Neuronal stem cell (in vitro differentiated cells): ENCODE measurements at regions not wholly inside any gene's neighbourhood (a gene's known extent, or its start where the extent isn't known, plus 50 kb on each side); places are given as distances from the start of the nearest gene placed in this dataset.

Source experiments
- DNase-seq: peaks from one replicate; pipeline ENCODE4 v3.0.0-alpha.2; 2013; ENCODE audit warnings: low spot score
- H2AFZ ChIP-seq: one replicate; pipeline ENCODE4 v1.6.1; 2013; ENCODE audit warnings: mild to moderate bottlenecking, low read length, inconsistent platforms
- H2AK5ac ChIP-seq: 2 replicates; pipeline ENCODE4 v1.6.1; 2013; ENCODE audit warnings: low read depth, mild to moderate bottlenecking, inconsistent platforms, low read length, moderate library complexity, mixed read lengths
- H2BK120ac ChIP-seq: 2 replicates; pipeline ENCODE4 v1.6.1; 2013; ENCODE audit warnings: low read depth, mild to moderate bottlenecking, inconsistent platforms, low read length, moderate library complexity, mixed read lengths
- H2BK12ac ChIP-seq: one replicate; pipeline ENCODE4 v1.6.1; 2013; ENCODE audit warnings: low read length, inconsistent platforms
- H2BK15ac ChIP-seq: 2 replicates; pipeline ENCODE4 v1.6.1; 2013; ENCODE audit warnings: mild to moderate bottlenecking, low read length, inconsistent platforms, mixed read lengths
- H2BK5ac ChIP-seq: one replicate; pipeline ENCODE4 v1.6.1; 2013; ENCODE audit warnings: inconsistent platforms, mild to moderate bottlenecking, low read length, moderate library complexity
- H3K14ac ChIP-seq: one replicate; pipeline ENCODE4 v1.6.1; 2013; ENCODE audit warnings: low read length, inconsistent platforms
- H3K18ac ChIP-seq: 2 replicates; pipeline ENCODE4 v1.6.1; 2013; ENCODE audit warnings: low read length, inconsistent platforms
- H3K23ac ChIP-seq: 2 replicates; pipeline ENCODE4 v1.6.1; 2013; ENCODE audit warnings: low read depth, mild to moderate bottlenecking, mixed read lengths, low read length, inconsistent platforms; ENCODE audit not compliant: poor library complexity
- H3K27ac ChIP-seq: replicated peaks from 3 replicates; pipeline ENCODE4 v1.5.1; 2013; ENCODE audit warnings: low read length, inconsistent platforms
- H3K27me3 ChIP-seq, 3 experiments: 2 replicates each; pipeline ENCODE4 v1.6.1; 2013; ENCODE audit warnings: low read length in 3 of 3, mild to moderate bottlenecking in 2 of 3, inconsistent platforms in 1 of 3, low read depth in 1 of 3, mixed read lengths in 1 of 3, moderate library complexity in 1 of 3; ENCODE audit not compliant: control insufficient read depth in 3 of 3, insufficient read depth in 3 of 3
- H3K36me3 ChIP-seq, 2 donors: replicated peaks in 1 of 2; 2 replicates each; pipeline ENCODE4 v1.6.1; 2013; ENCODE audit warnings: low read length in 2 of 2; ENCODE audit not compliant: control insufficient read depth in 2 of 2, insufficient read depth in 2 of 2
- H3K4ac ChIP-seq: 2 replicates; pipeline ENCODE4 v1.6.1; 2013; ENCODE audit warnings: inconsistent platforms, mild to moderate bottlenecking, low read length, moderate library complexity
- H3K4me1 ChIP-seq, 2 donors: 1 replicate in 1 of 2; 2 replicates in 1 of 2; pipeline ENCODE4 v1.6.1; 2013; ENCODE audit warnings: low read length in 2 of 2, low read depth in 1 of 2; ENCODE audit not compliant: control insufficient read depth in 2 of 2, insufficient read depth in 1 of 2
- H3K4me2 ChIP-seq: one replicate; pipeline ENCODE4 v1.6.1; 2013; ENCODE audit warnings: mild to moderate bottlenecking, low read length, inconsistent platforms; ENCODE audit not compliant: insufficient read depth, poor library complexity, severe bottlenecking
- H3K4me3 ChIP-seq, 2 donors: 2 replicates each; pipeline ENCODE4 v1.5.1; 2013; ENCODE audit warnings: low read length in 2 of 2, mild to moderate bottlenecking in 2 of 2, inconsistent platforms in 1 of 2, moderate library complexity in 1 of 2
- H3K79me1 ChIP-seq: one replicate; pipeline ENCODE4 v1.6.1; 2013; ENCODE audit warnings: low read depth, mild to moderate bottlenecking, inconsistent platforms, low read length, moderate library complexity
- H3K9ac ChIP-seq: one replicate; pipeline ENCODE4 v1.6.1; 2013; ENCODE audit warnings: mild to moderate bottlenecking, low read depth, low read length, inconsistent platforms; ENCODE audit not compliant: poor library complexity
- H3K9me3 ChIP-seq, 2 donors: replicated peaks in 1 of 2; 2 replicates each; pipeline versions ENCODE3 to v1.6.1; 2013; ENCODE audit warnings: low read length in 2 of 2, mild to moderate bottlenecking in 2 of 2, inconsistent platforms in 1 of 2, low read depth in 1 of 2, mixed read lengths in 1 of 2, moderate library complexity in 1 of 2; ENCODE audit not compliant: control insufficient read depth in 2 of 2, insufficient read depth in 1 of 2
- H4K8ac ChIP-seq: one replicate; pipeline ENCODE4 v1.6.1; 2013; ENCODE audit warnings: low read depth, mild to moderate bottlenecking, inconsistent platforms, low read length, moderate library complexity
- H4K91ac ChIP-seq: one replicate; pipeline ENCODE4 v1.6.1; 2013; ENCODE audit warnings: low read length, low read depth, mild to moderate bottlenecking, inconsistent platforms; ENCODE audit not compliant: poor library complexity
- WGBS, 2 donors: extraction: QIAGEN DNeasy Blood & Tissue Kit; methylation state at CpG; one replicate each; pipeline ENCODE4 v1.1.7; 2013; ENCODE audit warnings: missing lambda C conversion rate in 2 of 2, mixed read lengths in 1 of 2; ENCODE audit not compliant: insufficient read length in 2 of 2, insufficient replicate concordance in 1 of 2; ENCODE audit errors: extremely low coverage in 2 of 2; 5-methylcytosine and 5-hydroxymethylcytosine counted together

- Histone ChIP-seq H3K27me3 (no peaks in the 10 kb centered on the region), H4K91ac (no peak overlapping the region), H3K23ac (no peak overlapping the region), H3K18ac (peak overlapping the region; percentile 46), H2BK5ac (no peak overlapping the region), H2BK15ac (no peak overlapping the region), H3K9me3 (no peaks in the 10 kb centered on the region), H3K36me3 (no peaks in the 10 kb centered on the region), H3K14ac (no peak overlapping the region), H4K8ac (no peak overlapping the region), H3K4me1 (no peaks in the 10 kb centered on the region), H3K4me2 (no peak overlapping the region), H3K4ac (no peak overlapping the region), H2BK12ac (no peak overlapping the region), H2AK5ac (peak overlapping the region; percentile 17), H2BK120ac (no peak overlapping the region), H3K4me3 (no peak overlapping the region), H3K27ac (no peak overlapping the region), H3K79me1 (no peaks in the 10 kb centered on the region), H2AFZ (no peak overlapping the region), H3K9ac (no peak overlapping the region)
- WGBS, 2 donors, result no CpG with 5 or more reads among the region's 21 CpGs
- no peak for DNase-seq
These were observed 49.7 kb downstream of the CYRIA start for GRCh38 chr2:16615687-16616615.

- no peak overlapping the region for H2BK12ac ChIP-seq
- H2BK15ac ChIP-seq, result no peak overlapping the region
- no peak overlapping the region for H3K4ac ChIP-seq
- H2BK120ac ChIP-seq, result no peak overlapping the region
- H2BK5ac ChIP-seq, result no peak overlapping the region
- WGBS, 2 donors, result no CpG with 5 or more reads among the region's 3 CpGs
- H4K91ac ChIP-seq, result no peak overlapping the region
- no peak overlapping the region for H4K8ac ChIP-seq
- no peak overlapping the region for H3K4me2 ChIP-seq
- no peaks in the 10 kb centered on the region for H3K36me3 ChIP-seq
- H2AK5ac ChIP-seq, result no peak overlapping the region
- H2AFZ ChIP-seq, result no peak overlapping the region
- H3K27ac ChIP-seq, result no peak overlapping the region
- no peak overlapping the region for H3K14ac ChIP-seq
- H3K79me1 ChIP-seq, result no peaks in the 10 kb centered on the region
- no peak for DNase-seq
- H3K9ac ChIP-seq, result no peak overlapping the region
- H3K18ac ChIP-seq, result no peak overlapping the region
- no peak overlapping the region for H3K23ac ChIP-seq
- no peaks in the 10 kb centered on the region for H3K27me3 ChIP-seq
- H3K4me1 ChIP-seq, result no peaks in the 10 kb centered on the region
- no peaks in the 10 kb centered on the region for H3K9me3 ChIP-seq
- no peak overlapping the region for H3K4me3 ChIP-seq
These were observed 50.4 kb downstream of the CYRIA start for GRCh38 chr2:16615246-16615645.

GRCh38 chr2:16614314-16614860 is 51.2 kb downstream of the CYRIA start:
- Histone ChIP-seq H3K4me3 (no peak overlapping the region), H3K27ac (no peak overlapping the region)

GRCh38 chr2:16613539-16614011 is 52.1 kb downstream of the CYRIA start:
- no CpG with 5 or more reads among the region's 6 CpGs for WGBS, 2 donors
- Histone ChIP-seq H3K4me1 (peaks cover 0 to 2% of the 10 kb centered on the region in 2 donors), H2BK120ac (no peak overlapping the region), H4K91ac (no peak overlapping the region), H2BK5ac (no peak overlapping the region), H3K18ac (no peak overlapping the region), H3K4ac (no peak overlapping the region), H2BK12ac (no peak overlapping the region), H3K14ac (no peak overlapping the region), H3K9ac (no peak overlapping the region), H2BK15ac (no peak overlapping the region), H4K8ac (no peak overlapping the region), H3K36me3 (no peaks in the 10 kb centered on the region), H3K27me3 (no peaks in the 10 kb centered on the region), H3K4me3 (no peak overlapping the region), H3K27ac (no peak overlapping the region), H3K4me2 (no peak overlapping the region), H2AK5ac (no peak overlapping the region), H2AFZ (no peak overlapping the region), H3K9me3 (no peaks in the 10 kb centered on the region), H3K23ac (no peak overlapping the region), H3K79me1 (no peaks in the 10 kb centered on the region)
- no peak for DNase-seq

More at GRCh38 chr2:16614314-16614860, 51.2 kb downstream of the CYRIA start:
- Histone ChIP-seq H3K27me3 (no peaks in the 10 kb centered on the region), H2BK12ac (no peak overlapping the region), H2AK5ac (no peak overlapping the region), H3K79me1 (no peaks in the 10 kb centered on the region), H2BK120ac (no peak overlapping the region), H3K23ac (no peak overlapping the region), H2BK15ac (no peak overlapping the region), H3K4ac (no peak overlapping the region), H2BK5ac (no peak overlapping the region), H3K18ac (no peak overlapping the region), H3K9ac (no peak overlapping the region), H3K4me1 (no peaks in the 10 kb centered on the region), H4K8ac (no peak overlapping the region), H3K14ac (no peak overlapping the region), H3K4me2 (no peak overlapping the region), H3K36me3 (no peaks in the 10 kb centered on the region), H4K91ac (no peak overlapping the region), H3K9me3 (no peaks in the 10 kb centered on the region), H2AFZ (no peak overlapping the region)
- DNase-seq, result no peak
- no CpG with 5 or more reads among the region's 10 CpGs for WGBS, 2 donors
